ENCODE measurements at regions not wholly inside any gene's neighbourhood (a gene's known extent, or its start where the extent isn't known, plus 50 kb on each side); places are given as distances from the start of the nearest gene placed in this dataset.

- Histone ChIP-seq H3K27me3 (ENCODE audit: control insufficient read depth in 1 of 2, insufficient read depth in 1 of 2, low read length in 2 of 2) (no peaks in the 10 kb centered on the region), H3K27ac (ENCODE audit: low read length, poor library complexity, severe bottlenecking) (no peak overlapping the region), H2BK15ac (ENCODE audit: low read depth, poor library complexity, severe bottlenecking) (no peak overlapping the region), H3K36me3 (ENCODE audit: control insufficient read depth in 1 of 2, insufficient read depth in 2 of 2, low read depth in 1 of 2, low read length in 2 of 2) (no peaks in the 10 kb centered on the region), H3K79me1 (replicated peaks; ENCODE audit: low read length, poor library complexity, severe bottlenecking) (no peaks in the 10 kb centered on the region), H4K8ac (ENCODE audit: low read length) (no peak overlapping the region), H2BK5ac (ENCODE audit: low read depth, low read length, poor library complexity, severe bottlenecking) (no peak overlapping the region), H2BK120ac (ENCODE audit: low read depth, low read length) (no peak overlapping the region), H3K18ac (ENCODE audit: low read depth in 1 of 2, low read length in 2 of 2) (no peak overlapping the region), H3K4me3 (ENCODE audit: insufficient read depth in 1 of 2, low read depth in 1 of 2, low read length in 2 of 2) (no peak overlapping the region), H3K14ac (ENCODE audit: low read length in 2 of 2) (no peak overlapping the region), H3K4me1 (ENCODE audit: control insufficient read depth, insufficient read depth, low read depth, low read length) (no peaks in the 10 kb centered on the region), H3K9ac (ENCODE audit: low read length) (no peak overlapping the region), H3K4me2 (ENCODE audit: low read length, poor library complexity, severe bottlenecking) (no peak overlapping the region), H4K91ac (ENCODE audit: low read length) (no peak overlapping the region), H3K9me3 (ENCODE audit: control insufficient read depth, low read length) (no peaks in the 10 kb centered on the region), H2AFZ (ENCODE audit: low read depth, low read length) (no peak overlapping the region), H3K4ac (ENCODE audit: low read depth in 1 of 2, low read length in 2 of 2) (no peak overlapping the region), H2BK12ac (ENCODE audit: low read length in 2 of 2) (peak overlapping the region in 1 of 2 experiments; percentile 95), H3K23ac (ENCODE audit: low read length in 2 of 2) (no peak overlapping the region), H2AK5ac (ENCODE audit: low read length, severe bottlenecking) (no peak overlapping the region)
- DNase-seq, result peak; percentile 45
- WGBS, result 71% methylated on average over 2 of the region's 5 CpGs
These were observed 144.9 kb downstream of the SOX4 start for GRCh38 chr6:21738180-21739094.

GRCh38 chr6:21739241-21739640 lies 145.7 kb downstream of the SOX4 start:
- Histone ChIP-seq H3K18ac (ENCODE audit: low read depth in 1 of 2, low read length in 2 of 2) (no peak overlapping the region), H3K27me3 (ENCODE audit: control insufficient read depth in 1 of 2, insufficient read depth in 1 of 2, low read length in 2 of 2) (no peaks in the 10 kb centered on the region), H2BK12ac (ENCODE audit: low read length in 2 of 2) (no peak overlapping the region), H3K36me3 (ENCODE audit: control insufficient read depth in 1 of 2, insufficient read depth in 2 of 2, low read depth in 1 of 2, low read length in 2 of 2) (no peaks in the 10 kb centered on the region), H3K9me3 (ENCODE audit: control insufficient read depth, low read length) (no peaks in the 10 kb centered on the region), H3K4me3 (ENCODE audit: insufficient read depth in 1 of 2, low read depth in 1 of 2, low read length in 2 of 2) (no peak overlapping the region), H2BK120ac (ENCODE audit: low read depth, low read length) (no peak overlapping the region), H3K14ac (ENCODE audit: low read length in 2 of 2) (no peak overlapping the region), H3K23ac (ENCODE audit: low read length in 2 of 2) (no peak overlapping the region), H2AK5ac (ENCODE audit: low read length, severe bottlenecking) (no peak overlapping the region), H3K27ac (ENCODE audit: low read length, poor library complexity, severe bottlenecking) (no peak overlapping the region), H2AFZ (ENCODE audit: low read depth, low read length) (no peak overlapping the region), H2BK15ac (ENCODE audit: low read depth, poor library complexity, severe bottlenecking) (no peak overlapping the region), H3K4me1 (ENCODE audit: control insufficient read depth, insufficient read depth, low read depth, low read length) (no peaks in the 10 kb centered on the region), H3K4ac (ENCODE audit: low read depth in 1 of 2, low read length in 2 of 2) (no peak overlapping the region), H4K91ac (ENCODE audit: low read length) (no peak overlapping the region), H2BK5ac (ENCODE audit: low read depth, low read length, poor library complexity, severe bottlenecking) (no peak overlapping the region), H3K79me1 (replicated peaks; ENCODE audit: low read length, poor library complexity, severe bottlenecking) (no peaks in the 10 kb centered on the region), H3K9ac (ENCODE audit: low read length) (no peak overlapping the region), H4K8ac (ENCODE audit: low read length) (no peak overlapping the region), H3K4me2 (ENCODE audit: low read length, poor library complexity, severe bottlenecking) (no peak overlapping the region)
- WGBS, result 84% methylated on average over 2 of the region's 2 CpGs
- no peak for DNase-seq

- H2BK120ac ChIP-seq (ENCODE audit: low read depth, low read length), result no peak overlapping the region
- no peak overlapping the region for H4K8ac ChIP-seq (ENCODE audit: low read length)
- no peaks in the 10 kb centered on the region for H3K36me3 ChIP-seq (ENCODE audit: control insufficient read depth in 1 of 2, insufficient read depth in 2 of 2, low read depth in 1 of 2, low read length in 2 of 2)
- no peaks in the 10 kb centered on the region for H3K4me1 ChIP-seq (ENCODE audit: control insufficient read depth, insufficient read depth, low read depth, low read length)
- no peaks in the 10 kb centered on the region for H3K9me3 ChIP-seq (ENCODE audit: control insufficient read depth, low read length)
- no peak overlapping the region for H2AFZ ChIP-seq (ENCODE audit: low read depth, low read length)
- H3K4me3 ChIP-seq (ENCODE audit: insufficient read depth in 1 of 2, low read depth in 1 of 2, low read length in 2 of 2), result no peak overlapping the region
- H2BK15ac ChIP-seq (ENCODE audit: low read depth, poor library complexity, severe bottlenecking), result no peak overlapping the region
- H3K79me1 ChIP-seq (replicated peaks; ENCODE audit: low read length, poor library complexity, severe bottlenecking), result no peaks in the 10 kb centered on the region
- no peak overlapping the region for H3K14ac ChIP-seq (ENCODE audit: low read length in 2 of 2)
- no peak overlapping the region for H3K27ac ChIP-seq (ENCODE audit: low read length, poor library complexity, severe bottlenecking)
- no peaks in the 10 kb centered on the region for H3K27me3 ChIP-seq (ENCODE audit: control insufficient read depth in 1 of 2, insufficient read depth in 1 of 2, low read length in 2 of 2)
- no peak overlapping the region for H3K4me2 ChIP-seq (ENCODE audit: low read length, poor library complexity, severe bottlenecking)
- H3K4ac ChIP-seq (ENCODE audit: low read depth in 1 of 2, low read length in 2 of 2), result no peak overlapping the region
- WGBS, result 73% methylated on average over 4 of the region's 5 CpGs
- H3K23ac ChIP-seq (ENCODE audit: low read length in 2 of 2), result no peak overlapping the region
- H2BK5ac ChIP-seq (ENCODE audit: low read depth, low read length, poor library complexity, severe bottlenecking), result no peak overlapping the region
- H2BK12ac ChIP-seq (ENCODE audit: low read length in 2 of 2), result peak overlapping the region in 1 of 2 experiments; percentile 29
- H4K91ac ChIP-seq (ENCODE audit: low read length), result no peak overlapping the region
- no peak overlapping the region for H3K18ac ChIP-seq (ENCODE audit: low read depth in 1 of 2, low read length in 2 of 2)
- no peak for DNase-seq
- peak overlapping the region; percentile 8 for H2AK5ac ChIP-seq (ENCODE audit: low read length, severe bottlenecking)
- no peak overlapping the region for H3K9ac ChIP-seq (ENCODE audit: low read length)
These were observed 146.3 kb downstream of the SOX4 start for GRCh38 chr6:21739838-21740237.

- H2BK15ac ChIP-seq (ENCODE audit: low read depth, poor library complexity, severe bottlenecking), result no peak overlapping the region
- no peak overlapping the region for H3K23ac ChIP-seq (ENCODE audit: low read length in 2 of 2)
- H3K4ac ChIP-seq (ENCODE audit: low read depth in 1 of 2, low read length in 2 of 2), result no peak overlapping the region
- no peaks in the 10 kb centered on the region for H3K36me3 ChIP-seq (ENCODE audit: control insufficient read depth in 1 of 2, insufficient read depth in 2 of 2, low read depth in 1 of 2, low read length in 2 of 2)
- H2BK12ac ChIP-seq (ENCODE audit: low read length in 2 of 2), result no peak overlapping the region
- DNase-seq, result peak; percentile 30
- no peak overlapping the region for H2AFZ ChIP-seq (ENCODE audit: low read depth, low read length)
- H2BK120ac ChIP-seq (ENCODE audit: low read depth, low read length), result no peak overlapping the region
- H3K4me3 ChIP-seq (ENCODE audit: insufficient read depth in 1 of 2, low read depth in 1 of 2, low read length in 2 of 2), result no peak overlapping the region
- H4K8ac ChIP-seq (ENCODE audit: low read length), result no peak overlapping the region
- H3K9ac ChIP-seq (ENCODE audit: low read length), result no peak overlapping the region
- H3K9me3 ChIP-seq (ENCODE audit: control insufficient read depth, low read length), result no peaks in the 10 kb centered on the region
- no peak overlapping the region for H3K27ac ChIP-seq (ENCODE audit: low read length, poor library complexity, severe bottlenecking)
- WGBS, result 15% methylated on average over 2 of the region's 4 CpGs
- no peaks in the 10 kb centered on the region for H3K4me1 ChIP-seq (ENCODE audit: control insufficient read depth, insufficient read depth, low read depth, low read length)
- H3K4me2 ChIP-seq (ENCODE audit: low read length, poor library complexity, severe bottlenecking), result no peak overlapping the region
- no peak overlapping the region for H3K18ac ChIP-seq (ENCODE audit: low read depth in 1 of 2, low read length in 2 of 2)
- H3K27me3 ChIP-seq (ENCODE audit: control insufficient read depth in 1 of 2, insufficient read depth in 1 of 2, low read length in 2 of 2), result no peaks in the 10 kb centered on the region
- no peak overlapping the region for H2BK5ac ChIP-seq (ENCODE audit: low read depth, low read length, poor library complexity, severe bottlenecking)
- no peak overlapping the region for H3K14ac ChIP-seq (ENCODE audit: low read length in 2 of 2)
- H2AK5ac ChIP-seq (ENCODE audit: low read length, severe bottlenecking), result no peak overlapping the region
- no peaks in the 10 kb centered on the region for H3K79me1 ChIP-seq (replicated peaks; ENCODE audit: low read length, poor library complexity, severe bottlenecking)
- H4K91ac ChIP-seq (ENCODE audit: low read length), result no peak overlapping the region
These were observed 147.0 kb downstream of the SOX4 start for GRCh38 chr6:21740376-21741124.

All from mesenchymal stem cell (in vitro differentiated cells and primary cell).